D721Med (cell line): ENCODE measurements at regions not wholly inside any gene's neighbourhood (a gene's known extent, or its start where the extent isn't known, plus 50 kb on each side); places are given as distances from the start of the nearest gene placed in this dataset.

ENCODE experiments used
- DNase-seq: peaks from one replicate; pipeline ENCODE4 v3.0.0; 2011; ENCODE audit warnings: low spot score; ENCODE audit not compliant: insufficient read length
- FAIRE-seq: peaks from 2 replicates; lab custom pipeline; 2011; peaks lifted over from hg19 to GRCh38; lab: Jason Lieb, UNC
- TF ChIP-seq, protein P1 (sequence below): IDR thresholded peaks from 2 replicates; pipeline ENCODE4 v1.5.1; 2012; ENCODE audit warnings: mild to moderate bottlenecking, control low read depth; ENCODE audit not compliant: insufficient read depth; ENCODE audit errors: missing control alignments

DNA sequence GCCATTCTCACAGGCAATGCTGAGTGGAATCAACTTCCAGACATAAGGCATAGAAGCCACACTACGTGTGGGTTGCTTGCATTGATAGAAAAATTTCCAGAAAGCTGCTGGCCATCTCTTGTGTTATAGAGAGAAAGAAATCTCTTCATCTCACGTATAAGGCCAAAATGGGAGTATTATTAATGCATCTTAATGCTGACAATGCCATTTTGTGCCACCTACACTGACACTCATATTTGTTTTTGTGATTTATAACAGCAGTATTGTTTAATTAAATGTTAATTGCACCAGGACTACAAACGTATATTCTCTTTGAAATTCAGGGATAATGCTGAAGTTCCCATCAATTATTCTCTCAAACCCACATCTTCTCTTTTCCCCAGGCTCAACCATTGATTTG lies 56.1 kb upstream of the TMEM132D start:
- TF ChIP-seq, protein P1, sequence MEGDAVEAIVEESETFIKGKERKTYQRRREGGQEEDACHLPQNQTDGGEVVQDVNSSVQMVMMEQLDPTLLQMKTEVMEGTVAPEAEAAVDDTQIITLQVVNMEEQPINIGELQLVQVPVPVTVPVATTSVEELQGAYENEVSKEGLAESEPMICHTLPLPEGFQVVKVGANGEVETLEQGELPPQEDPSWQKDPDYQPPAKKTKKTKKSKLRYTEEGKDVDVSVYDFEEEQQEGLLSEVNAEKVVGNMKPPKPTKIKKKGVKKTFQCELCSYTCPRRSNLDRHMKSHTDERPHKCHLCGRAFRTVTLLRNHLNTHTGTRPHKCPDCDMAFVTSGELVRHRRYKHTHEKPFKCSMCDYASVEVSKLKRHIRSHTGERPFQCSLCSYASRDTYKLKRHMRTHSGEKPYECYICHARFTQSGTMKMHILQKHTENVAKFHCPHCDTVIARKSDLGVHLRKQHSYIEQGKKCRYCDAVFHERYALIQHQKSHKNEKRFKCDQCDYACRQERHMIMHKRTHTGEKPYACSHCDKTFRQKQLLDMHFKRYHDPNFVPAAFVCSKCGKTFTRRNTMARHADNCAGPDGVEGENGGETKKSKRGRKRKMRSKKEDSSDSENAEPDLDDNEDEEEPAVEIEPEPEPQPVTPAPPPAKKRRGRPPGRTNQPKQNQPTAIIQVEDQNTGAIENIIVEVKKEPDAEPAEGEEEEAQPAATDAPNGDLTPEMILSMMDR = no peak
- DNase-seq (no peak), FAIRE-seq (no peak)

DNA sequence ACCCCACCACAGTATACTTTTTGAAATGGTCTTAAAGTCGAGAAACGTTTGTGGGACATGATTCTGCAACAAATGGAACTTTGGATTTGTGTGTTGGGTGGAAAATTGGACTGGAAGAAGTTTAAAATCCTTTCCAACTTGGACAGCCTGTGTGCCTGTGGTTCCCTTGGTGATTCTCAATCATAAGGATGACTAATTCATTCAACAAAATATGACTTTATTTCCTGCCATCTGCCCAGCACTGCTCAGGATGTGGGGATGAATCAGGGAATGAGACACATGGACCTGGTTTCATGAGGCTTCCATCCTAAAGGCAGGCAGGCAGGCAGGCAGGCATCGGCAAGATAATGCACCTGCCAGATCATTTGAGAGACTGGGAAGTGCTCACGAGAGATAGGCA lies 57.3 kb upstream of the TMEM132D start:
- no peak for FAIRE-seq
- TF ChIP-seq, protein P1 = no peak
- DNase-seq = no peak

DNA sequence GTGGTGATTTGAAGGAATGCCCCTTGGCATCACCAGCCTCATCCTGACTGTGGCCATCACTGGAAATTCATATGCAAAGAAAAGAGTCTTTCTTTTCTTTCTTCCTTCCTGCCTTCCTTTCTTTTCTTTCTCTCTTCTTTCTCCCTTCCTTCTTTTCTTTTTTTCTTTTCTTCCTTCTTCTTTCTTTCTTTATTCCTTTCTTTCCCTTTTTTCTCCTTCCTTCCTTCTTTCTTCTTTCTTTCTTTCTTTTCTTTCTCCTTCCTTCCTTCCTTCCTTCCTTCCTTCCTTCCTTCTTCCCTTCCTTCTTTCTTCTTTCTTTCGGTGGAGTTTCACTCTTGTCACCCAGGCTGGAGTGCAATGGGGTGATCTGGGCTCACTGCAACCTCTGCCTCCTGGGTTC lies 58.0 kb upstream of the TMEM132D start:
- no peak for FAIRE-seq
- DNase-seq = no peak
- TF ChIP-seq, protein P1 = no peak

DNA sequence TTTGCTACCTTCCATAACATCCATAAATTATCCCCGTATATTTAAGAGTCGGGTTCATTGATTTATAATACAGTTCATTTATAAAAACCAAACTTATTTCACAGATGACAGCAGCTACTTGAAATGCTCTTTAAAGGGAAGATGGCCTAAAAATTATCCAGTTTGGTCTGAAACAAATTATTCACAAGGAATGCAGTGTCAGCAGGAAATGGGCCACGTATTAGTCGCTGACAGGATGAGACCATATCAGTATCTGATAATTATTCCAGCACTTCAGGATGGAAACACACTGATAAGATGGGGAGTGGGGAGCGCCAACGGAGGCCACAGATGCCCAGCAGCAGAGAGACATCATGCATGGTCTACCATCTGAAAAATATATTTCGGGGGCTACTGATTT lies 60.5 kb upstream of the TMEM132D start:
- no peak for FAIRE-seq
- TF ChIP-seq, protein P1 = no peak

DNA sequence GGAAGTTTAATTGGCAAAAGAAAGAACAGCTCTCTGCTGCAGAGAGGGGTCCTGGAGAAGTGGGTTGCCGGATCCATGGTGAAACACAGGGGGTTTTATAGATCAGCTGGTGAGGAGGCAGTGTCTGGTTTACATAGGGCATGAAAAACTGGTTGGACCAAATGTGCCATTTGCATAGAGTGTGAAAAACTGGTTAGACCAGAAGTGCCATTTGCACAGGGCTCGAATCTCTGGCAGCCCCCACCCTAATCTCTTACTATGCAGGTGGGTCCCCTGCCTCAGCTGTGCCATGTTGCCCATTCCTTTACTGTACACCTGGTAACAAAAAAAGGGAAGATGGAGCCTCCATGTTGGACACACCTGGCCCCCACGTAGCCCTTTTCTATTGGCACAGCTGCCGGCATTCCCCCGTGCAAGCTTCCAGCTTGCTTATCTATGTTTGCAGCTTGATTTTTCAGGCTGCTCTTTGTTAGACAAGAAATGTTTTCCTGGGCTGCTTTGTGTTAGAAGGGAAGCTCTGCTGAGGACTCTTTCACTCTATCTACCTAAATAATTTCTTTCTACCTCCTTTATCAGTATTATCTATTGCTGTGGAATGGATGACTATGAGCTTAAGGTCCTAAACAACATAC lies 61.1 kb upstream of the TMEM132D start:
- DNase-seq (no peak), FAIRE-seq (no peak)
- TF ChIP-seq, protein P1 = no peak

More for the DNA sequence above, 60.5 kb upstream of the TMEM132D start:
- no peak for DNase-seq

DNA sequence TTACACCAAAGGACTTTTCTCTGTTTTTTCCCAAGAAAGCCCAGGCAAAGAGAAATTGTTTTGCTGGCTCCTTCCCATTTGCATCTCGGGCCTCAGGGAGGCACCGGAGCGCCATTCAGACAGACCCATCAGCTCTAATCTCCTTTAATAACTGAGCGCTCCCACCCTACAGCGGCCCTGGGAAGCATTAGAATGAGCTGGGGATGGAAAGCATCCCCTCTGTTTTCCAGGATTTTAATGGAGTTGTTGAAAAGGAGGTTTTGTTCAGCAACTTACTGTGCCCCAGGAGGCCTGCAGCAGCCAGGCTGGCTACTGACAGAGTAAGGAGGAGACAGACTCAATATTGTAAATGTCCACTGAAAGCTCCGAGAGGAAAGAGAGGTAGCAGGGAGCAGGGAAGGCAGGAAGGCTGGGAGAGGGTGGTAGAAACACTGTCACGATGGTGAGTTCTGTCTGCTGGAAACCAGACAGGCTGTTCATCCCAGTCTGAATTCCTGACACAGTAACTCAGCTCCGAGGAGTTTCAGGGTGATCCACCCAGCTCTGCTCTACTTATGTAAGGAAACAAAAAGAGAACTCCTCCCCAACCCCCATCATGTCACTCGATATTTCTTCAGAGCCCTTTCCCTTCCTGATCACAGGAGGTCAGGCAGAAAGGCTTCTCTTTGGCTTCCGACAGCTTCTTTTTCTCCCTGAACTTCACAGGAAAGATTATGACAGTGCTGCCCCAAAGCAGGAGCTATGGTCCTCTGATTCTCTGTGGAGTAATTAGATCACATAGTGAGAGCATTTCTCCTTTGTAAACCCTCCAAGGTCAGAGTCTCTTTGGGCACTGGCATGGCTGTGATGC lies 62.5 kb upstream of the TMEM132D start:
- DNase-seq (no peak), FAIRE-seq (no peak)
- TF ChIP-seq, protein P1 = no peak

DNA sequence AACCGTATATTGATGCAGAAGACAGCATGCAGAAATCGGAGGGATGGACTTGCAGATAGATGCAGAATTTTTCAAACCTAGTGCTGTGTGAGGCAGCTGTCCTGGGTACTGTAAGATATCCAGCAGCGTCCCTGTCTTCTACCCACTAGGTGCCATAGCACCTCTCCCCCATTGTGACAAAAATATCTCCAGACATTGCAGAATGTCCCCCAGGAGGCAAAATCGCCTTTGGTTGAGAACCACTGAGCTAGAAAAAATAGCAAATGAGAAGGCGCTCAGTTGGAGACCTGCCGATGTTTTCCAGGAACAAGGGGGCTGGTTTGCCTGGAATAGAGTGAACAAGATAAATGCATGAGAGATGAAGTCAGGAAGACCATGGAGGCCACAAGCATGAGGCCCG lies 67.9 kb upstream of the TMEM132D start:
- TF ChIP-seq, protein P1 = no peak
- DNase-seq = no peak
- no peak for FAIRE-seq
